HG03280 (cell line): ENCODE measurements at regions not wholly inside any gene's neighbourhood (a gene's known extent, or its start where the extent isn't known, plus 50 kb on each side); places are given as distances from the start of the nearest gene placed in this dataset.

ENCODE experiments used
- ATAC-seq: cut with Tn5 transposase; IDR thresholded peaks from one replicate; pipeline ENCODE4 v1.9.1; 2021; ENCODE audit warnings: mild to moderate bottlenecking, moderate library complexity; ENCODE audit not compliant: unreplicated experiment

DNA sequence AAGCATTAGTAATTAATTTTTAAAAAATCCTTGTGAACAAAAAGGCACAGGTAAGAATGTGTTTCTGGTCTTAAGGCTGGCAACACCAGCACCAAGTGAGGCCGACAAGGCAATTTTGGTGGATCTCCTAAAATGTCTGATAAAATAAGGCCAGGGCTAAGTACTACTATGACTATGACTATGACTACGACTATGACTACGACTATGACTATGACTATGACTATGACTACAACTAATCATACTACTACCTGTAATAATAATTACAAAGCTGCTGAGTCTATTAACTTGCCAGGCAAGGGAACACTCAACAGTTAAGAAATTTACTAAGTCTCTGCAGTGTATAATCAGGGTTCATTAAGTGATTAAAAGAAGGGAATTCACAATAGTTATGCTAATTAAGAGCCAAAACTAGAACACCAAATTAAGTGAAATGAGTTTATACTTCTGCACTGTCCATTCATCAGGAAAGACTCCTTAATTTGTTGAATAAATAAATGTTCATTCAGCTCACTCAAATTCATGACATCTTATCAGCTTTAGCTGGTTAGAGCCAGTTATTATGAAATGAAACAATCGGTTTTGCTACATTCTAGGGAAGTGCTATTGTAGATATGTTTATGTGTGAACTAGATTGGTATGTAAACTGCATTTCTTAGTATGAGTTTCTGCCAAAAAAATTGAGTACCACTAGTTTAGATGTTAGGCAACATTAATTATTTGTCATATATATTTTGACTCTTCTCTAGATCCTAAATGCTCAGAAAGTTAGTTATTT lies 1626.2 kb upstream of the PCDH20 start:
- ATAC-seq: no peak

GRCh38 chr13:63026285-63026797 lies 1610.7 kb upstream of the PCDH20 start:
- no peak for ATAC-seq

DNA sequence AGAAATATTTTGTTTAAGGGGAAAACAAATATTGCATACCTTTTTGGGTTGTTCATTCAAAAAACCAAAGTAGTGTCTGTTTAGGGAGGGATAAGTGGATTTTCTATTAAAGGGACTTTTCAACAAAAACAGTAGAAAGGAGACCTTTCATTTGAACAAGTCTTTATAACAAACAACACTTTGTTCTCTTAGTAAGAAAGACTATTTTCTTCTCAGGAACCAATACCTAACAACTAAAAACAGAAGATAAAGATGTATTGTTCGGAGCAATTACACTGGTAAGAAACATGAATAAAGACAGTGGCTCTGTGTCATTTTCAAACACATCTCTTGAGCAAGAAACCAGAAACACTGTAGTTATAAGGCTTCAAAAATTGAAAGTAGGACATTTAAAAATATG lies 1610.1 kb upstream of the PCDH20 start:
- ATAC-seq: no peak

DNA sequence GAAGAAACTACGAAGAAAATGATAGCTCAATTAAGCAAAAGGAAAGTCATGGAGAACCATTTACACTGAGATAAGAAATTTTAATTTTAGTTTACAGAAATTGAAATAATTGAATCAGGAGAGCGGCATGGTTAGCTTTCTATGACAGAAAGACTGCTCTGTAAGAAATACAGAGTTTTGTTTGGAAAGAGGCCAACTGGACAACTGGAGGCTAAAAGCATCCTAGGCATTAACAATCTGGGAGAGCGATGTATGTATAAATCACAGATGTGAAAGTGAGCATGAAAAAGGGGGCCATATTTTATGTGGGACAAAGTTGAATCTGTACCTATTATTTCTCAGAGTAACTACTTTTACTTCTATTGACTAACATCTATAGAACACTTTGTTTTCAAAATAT lies 1608.8 kb upstream of the PCDH20 start:
- ATAC-seq: no peak

DNA sequence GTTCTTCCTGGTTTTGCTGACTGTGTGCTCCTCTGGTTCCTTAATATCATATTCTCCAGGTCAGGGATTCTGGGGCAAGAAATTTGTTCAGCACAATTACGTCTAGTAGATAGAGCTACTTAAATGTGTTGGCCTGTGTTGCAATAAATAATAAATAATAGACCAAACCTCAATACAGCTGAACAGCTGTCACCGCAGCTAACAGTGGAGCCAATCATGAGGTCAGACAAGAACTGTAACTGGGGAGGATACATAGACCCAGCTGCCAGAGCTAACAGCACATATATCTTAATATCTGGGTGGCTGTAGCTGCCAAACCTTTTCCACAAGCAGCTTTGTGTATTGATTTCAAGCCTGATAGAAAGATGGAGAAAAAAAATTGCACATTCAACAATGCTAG lies 1596.3 kb upstream of the PCDH20 start:
- no peak for ATAC-seq

DNA sequence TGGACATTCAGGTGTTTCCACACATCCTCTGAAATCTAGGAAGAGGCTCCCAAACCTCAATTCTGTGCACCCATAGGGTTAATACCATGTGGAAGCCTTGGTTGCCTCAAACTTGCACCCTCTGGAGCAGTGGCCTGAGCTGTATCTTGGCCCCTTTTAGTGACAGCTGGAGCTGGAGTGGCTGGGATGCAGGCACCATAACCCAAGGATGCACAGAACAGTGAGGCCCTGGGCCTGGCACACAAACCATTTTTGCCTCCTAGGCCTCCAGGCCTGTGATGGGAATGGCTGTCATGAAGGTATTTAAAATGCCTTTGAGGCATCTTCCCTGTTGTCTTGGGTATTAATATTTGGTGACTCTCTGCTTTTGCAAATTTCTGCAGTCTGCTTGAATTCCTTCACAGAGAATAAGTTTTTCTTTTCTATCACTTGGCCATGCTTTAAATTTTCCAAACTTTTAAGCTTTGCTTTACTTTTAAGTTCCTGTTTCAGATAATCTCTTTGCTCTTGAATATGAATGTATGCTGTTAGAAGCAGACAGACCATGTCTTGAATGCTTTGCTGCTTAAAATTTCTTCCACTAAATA lies 1594.5 kb upstream of the PCDH20 start:
- no peak for ATAC-seq

DNA sequence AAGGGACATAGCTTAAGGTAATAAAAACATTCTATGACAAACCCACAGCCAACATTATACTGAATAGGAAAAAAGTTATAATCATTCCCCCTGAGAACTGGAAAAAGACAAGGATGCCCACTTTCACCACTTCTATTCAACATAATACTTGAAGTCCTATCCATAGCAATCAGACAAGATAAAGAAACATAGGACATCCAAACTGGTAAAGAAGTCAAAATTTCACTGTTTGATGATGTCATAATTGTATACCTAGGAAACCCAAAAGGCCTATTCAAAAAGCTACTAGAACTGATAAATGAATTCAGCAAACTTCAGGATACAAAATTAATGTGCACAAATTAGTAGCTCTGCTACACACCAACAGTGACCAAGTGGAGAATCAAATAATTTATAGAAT lies 1590.0 kb upstream of the PCDH20 start:
- no peak for ATAC-seq

- ATAC-seq: no peak
Observed at GRCh38 chr13:62997696-62998095, 1582.0 kb upstream of the PCDH20 start.

GRCh38 chr13:62997038-62997599 lies 1581.5 kb upstream of the PCDH20 start:
- ATAC-seq: no peak

- no peak for ATAC-seq
Observed at GRCh38 chr13:62973804-62974203, 1558.2 kb upstream of the PCDH20 start.

- no peak for ATAC-seq
Observed at GRCh38 chr13:62964522-62964921, 1548.9 kb upstream of the PCDH20 start.

GRCh38 chr13:62960723-62961122 lies 1545.1 kb upstream of the PCDH20 start:
- ATAC-seq: no peak

GRCh38 chr13:62933809-62934208 lies 1518.2 kb upstream of the PCDH20 start:
- no peak for ATAC-seq

DNA sequence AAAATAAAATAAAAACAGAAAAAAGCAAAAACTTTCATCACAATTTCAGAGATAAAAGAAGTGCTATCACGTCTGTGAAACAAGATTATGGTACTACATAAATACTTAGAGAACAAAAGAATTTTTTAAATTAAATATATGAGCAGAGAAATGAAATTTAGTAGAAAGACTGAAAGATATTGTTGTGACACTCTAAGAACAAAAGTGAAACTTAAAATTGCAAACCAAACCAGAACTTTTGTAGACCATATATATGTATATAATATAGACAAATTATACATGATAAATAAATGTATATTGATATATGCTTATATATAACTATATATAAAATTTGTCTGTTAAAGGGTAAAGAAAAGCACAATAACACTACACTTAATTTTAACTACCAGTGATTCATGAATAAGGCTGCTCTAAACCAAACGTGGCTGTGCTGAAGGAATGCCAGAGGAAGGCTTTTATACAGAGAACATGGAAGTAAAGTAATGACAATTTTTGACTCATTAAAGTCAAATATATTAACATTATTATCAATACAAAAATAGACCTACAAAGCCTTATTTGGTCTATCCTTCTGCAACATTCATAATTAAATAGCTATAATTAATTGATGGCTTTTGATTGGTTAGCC lies 1516.7 kb upstream of the PCDH20 start:
- ATAC-seq: no peak

- ATAC-seq: no peak
Observed at GRCh38 chr13:62931853-62932252, 1516.2 kb upstream of the PCDH20 start.

- no peak for ATAC-seq
Observed at GRCh38 chr13:62924395-62924794, 1508.7 kb upstream of the PCDH20 start.

DNA sequence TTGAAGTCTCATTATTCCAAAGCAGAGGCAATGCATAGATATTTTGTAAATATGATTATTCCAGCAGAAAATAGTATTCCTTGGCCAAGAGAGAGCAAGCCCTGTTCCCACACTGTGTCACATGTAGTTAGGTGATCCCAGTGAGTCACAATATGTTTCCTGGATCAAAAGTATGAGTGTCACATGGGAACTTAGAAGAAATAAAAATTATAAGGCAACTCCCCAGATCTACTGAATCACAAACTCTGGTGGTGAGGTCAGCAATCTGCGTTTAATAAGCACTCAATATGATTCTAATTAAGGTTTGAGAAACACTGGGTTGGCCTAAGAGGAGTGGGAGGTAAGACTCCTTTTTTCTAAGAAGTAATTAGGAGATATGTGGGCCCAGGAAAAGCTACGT lies 1504.5 kb upstream of the PCDH20 start:
- no peak for ATAC-seq

- ATAC-seq: no peak
Observed at GRCh38 chr13:62919491-62919890, 1503.8 kb upstream of the PCDH20 start.

GRCh38 chr13:62910541-62911060 lies 1495.0 kb upstream of the PCDH20 start:
- ATAC-seq: no peak

- no peak for ATAC-seq
Observed at GRCh38 chr13:62908321-62908720, 1492.7 kb upstream of the PCDH20 start.

GRCh38 chr13:62906896-62907295 lies 1491.2 kb upstream of the PCDH20 start:
- no peak for ATAC-seq

- no peak for ATAC-seq
Observed at GRCh38 chr13:62906469-62906868, 1490.8 kb upstream of the PCDH20 start.
